PC-9 (cell line): ENCODE measurements at regions not wholly inside any gene's neighbourhood (a gene's known extent, or its start where the extent isn't known, plus 50 kb on each side); places are given as distances from the start of the nearest gene placed in this dataset.

Experiments
- BruUV-seq: library from RNA; stranded (reverse); fragments of 400-500 nt; replicated peaks from 2 replicates; lab custom pipeline; 2021; lab: Mats Ljungman, UMichigan
- CTCF ChIA-PET: fragments of 300-600 bp; sonication (Branson Sonifier 250); formaldehyde crosslinking; loops from one replicate; lab custom pipeline; 2022; ENCODE audit warnings: antibody characterized with exemption; lab: Charles Lee
- POLR2A ChIA-PET: fragments of 300-600 bp; sonication (Branson Sonifier 250); formaldehyde crosslinking; loops from one replicate; lab custom pipeline; 2022; ENCODE audit warnings: antibody characterized with exemption; ENCODE audit not compliant: unreplicated experiment; lab: Charles Lee
- DNase-seq, 2 experiments: peaks; one replicate each; pipeline versions ENCODE4 v3.0.0 to v3.0.0-alpha.2; 2015 to 2022; ENCODE audit warnings: mixed read lengths in 1 of 2
- H2AFZ ChIP-seq: fragments of 200-600 bp; sonication (generic); 2 replicates; pipeline ENCODE4 v1.8.1; 2017; ENCODE audit warnings: antibody characterized with exemption
- H3F3A ChIP-seq: fragments of 200-600 bp; sonication (generic); 2 replicates; pipeline ENCODE4 v1.8.1; 2017; ENCODE audit warnings: antibody characterized with exemption, mild to moderate bottlenecking, low read depth; ENCODE audit not compliant: insufficient read depth
- H3K27ac ChIP-seq: fragments of 200-600 bp; sonication (generic); 2 replicates; pipeline ENCODE4 v1.6.1; 2016; ENCODE audit warnings: mixed run types
- H3K27me3 ChIP-seq: fragments of 200-600 bp; sonication (generic); 2 replicates; pipeline ENCODE4 v1.6.1; 2016; ENCODE audit warnings: low read depth, mixed run types; ENCODE audit not compliant: insufficient read depth
- H3K36me3 ChIP-seq: fragments of 200-600 bp; sonication (generic); 2 replicates; pipeline ENCODE4 v1.6.1; 2016; ENCODE audit warnings: low read depth, mixed run types
- H3K4me1 ChIP-seq: fragments of 200-600 bp; sonication (generic); replicated peaks from 2 replicates; pipeline ENCODE4 v1.6.1; 2016; ENCODE audit warnings: mixed run types; ENCODE audit not compliant: insufficient read depth
- H3K4me2 ChIP-seq: fragments of 200-600 bp; sonication (generic); 2 replicates; pipeline ENCODE4 v1.6.1; 2017; ENCODE audit warnings: mixed run types
- H3K4me3 ChIP-seq: fragments of 200-600 bp; sonication (generic); 2 replicates; pipeline ENCODE4 v1.6.1; 2016; ENCODE audit warnings: mixed run types
- H3K79me2 ChIP-seq: fragments of 200-600 bp; sonication (generic); 2 replicates; pipeline ENCODE4 v1.6.1; 2017; ENCODE audit warnings: low read depth, mixed run types
- H3K9me2 ChIP-seq: fragments of 200-600 bp; sonication (generic); 2 replicates; pipeline ENCODE4 v1.8.1; 2017; ENCODE audit warnings: mild to moderate bottlenecking; ENCODE audit not compliant: insufficient read depth
- H3K9me3 ChIP-seq: fragments of 200-600 bp; sonication (generic); 2 replicates; pipeline ENCODE4 v1.8.1; 2016; ENCODE audit warnings: low read depth; ENCODE audit not compliant: insufficient read depth
- H4K20me1 ChIP-seq: fragments of 200-600 bp; sonication (generic); 2 replicates; pipeline ENCODE4 v1.8.1; 2017; ENCODE audit not compliant: insufficient read depth
- EZH2 ChIP-seq: fragments of 200-600 bp; sonication (generic); IDR thresholded peaks from 2 replicates; pipeline ENCODE4 v1.8.0; 2017; ENCODE audit warnings: antibody characterized with exemption, low read depth
- intact Hi-C: fragments of 100-400 bp; cut with micrococcal nuclease; formaldehyde crosslinking; loops from one replicate; pipeline ENCODE4 v1.10.0; 2022; ENCODE audit not compliant: unreplicated experiment
- TF ChIP-seq, protein P1 (sequence below): fragments of 200-600 bp; sonication (generic); conservative IDR thresholded peaks from 2 replicates; pipeline ENCODE4 v1.6.1; 2017; ENCODE audit warnings: mixed run types, antibody characterized with exemption, mild to moderate bottlenecking, moderate library complexity

DNA sequence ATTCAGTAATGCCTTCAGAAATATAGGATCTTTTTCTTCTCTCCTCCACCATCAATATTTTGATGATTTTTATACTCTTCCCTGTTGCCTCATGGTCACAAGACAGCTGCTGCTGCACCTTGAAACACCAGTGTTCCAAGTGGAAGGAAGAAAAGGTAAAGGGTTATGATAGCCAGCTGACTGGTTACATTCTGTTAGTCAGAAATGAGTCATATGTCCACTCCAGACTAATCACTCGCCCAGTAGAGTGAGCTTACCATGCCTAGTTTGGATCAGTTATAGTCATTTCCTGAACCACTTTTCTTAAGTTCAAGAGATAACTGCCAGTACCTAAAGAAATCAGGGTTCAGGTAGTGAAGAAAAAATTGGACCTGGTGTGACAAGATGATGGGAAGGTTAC, 532.3 kb upstream of the SMIM31 start:
- Histone ChIP-seq H3K4me2 (no peak overlapping the region), H3K9me2 (no peaks in the 10 kb centered on the region), H3K4me1 (no peaks in the 10 kb centered on the region), H2AFZ (no peak overlapping the region), H4K20me1 (no peaks in the 10 kb centered on the region), H3K79me2 (no peaks in the 10 kb centered on the region), H3K27ac (no peak overlapping the region), H3F3A (no peaks in the 10 kb centered on the region), H3K4me3 (no peak overlapping the region), H3K36me3 (no peaks in the 10 kb centered on the region), H3K27me3 (no peaks in the 10 kb centered on the region), H3K9me3 (no peaks in the 10 kb centered on the region)
- TF ChIP-seq, protein P1, sequence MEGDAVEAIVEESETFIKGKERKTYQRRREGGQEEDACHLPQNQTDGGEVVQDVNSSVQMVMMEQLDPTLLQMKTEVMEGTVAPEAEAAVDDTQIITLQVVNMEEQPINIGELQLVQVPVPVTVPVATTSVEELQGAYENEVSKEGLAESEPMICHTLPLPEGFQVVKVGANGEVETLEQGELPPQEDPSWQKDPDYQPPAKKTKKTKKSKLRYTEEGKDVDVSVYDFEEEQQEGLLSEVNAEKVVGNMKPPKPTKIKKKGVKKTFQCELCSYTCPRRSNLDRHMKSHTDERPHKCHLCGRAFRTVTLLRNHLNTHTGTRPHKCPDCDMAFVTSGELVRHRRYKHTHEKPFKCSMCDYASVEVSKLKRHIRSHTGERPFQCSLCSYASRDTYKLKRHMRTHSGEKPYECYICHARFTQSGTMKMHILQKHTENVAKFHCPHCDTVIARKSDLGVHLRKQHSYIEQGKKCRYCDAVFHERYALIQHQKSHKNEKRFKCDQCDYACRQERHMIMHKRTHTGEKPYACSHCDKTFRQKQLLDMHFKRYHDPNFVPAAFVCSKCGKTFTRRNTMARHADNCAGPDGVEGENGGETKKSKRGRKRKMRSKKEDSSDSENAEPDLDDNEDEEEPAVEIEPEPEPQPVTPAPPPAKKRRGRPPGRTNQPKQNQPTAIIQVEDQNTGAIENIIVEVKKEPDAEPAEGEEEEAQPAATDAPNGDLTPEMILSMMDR = no peak
- TF ChIP-seq EZH2 = no peak
- BruUV-seq = no TSS peak
- no peak for DNase-seq
- ChIA-PET POLR2A (no interaction called here), CTCF (no interaction called here)
- intact Hi-C loops = no loop called here

DNA sequence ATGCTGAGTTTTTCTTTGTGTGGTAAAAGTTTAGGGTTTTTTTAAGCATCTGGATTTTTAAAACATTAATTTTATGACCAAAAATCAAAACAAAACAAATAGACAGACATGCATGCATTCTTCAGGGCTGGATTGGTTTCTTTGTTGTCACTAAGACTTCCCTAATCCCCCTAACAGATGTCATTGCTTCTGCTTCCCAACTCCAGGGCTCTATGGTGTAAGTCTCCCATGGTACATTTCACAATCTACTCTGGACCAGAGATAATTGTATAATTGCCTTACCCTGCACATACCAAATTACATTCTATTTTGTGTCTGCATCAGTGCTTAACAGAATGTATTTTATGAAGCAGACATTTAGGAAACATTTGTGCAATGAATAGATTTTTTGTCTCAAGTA, 529.1 kb upstream of the SMIM31 start:
- DNase-seq = no peak
- H3K27ac ChIP-seq = no peak overlapping the region
- ChIA-PET POLR2A (no interaction called here), CTCF (no interaction called here)
- TF ChIP-seq, protein P1 = no peak
- no peak for TF ChIP-seq EZH2
- no TSS peak for BruUV-seq
- H3K4me1 ChIP-seq = no peaks in the 10 kb centered on the region
- H3K4me2 ChIP-seq = no peak overlapping the region
- no peaks in the 10 kb centered on the region for H4K20me1 ChIP-seq
- H2AFZ ChIP-seq = no peak overlapping the region
- H3K27me3 ChIP-seq = no peaks in the 10 kb centered on the region
- no peaks in the 10 kb centered on the region for H3K79me2 ChIP-seq
- H3K9me2 ChIP-seq = no peaks in the 10 kb centered on the region
- no peak overlapping the region for H3K4me3 ChIP-seq
- H3K9me3 ChIP-seq = no peaks in the 10 kb centered on the region
- no peaks in the 10 kb centered on the region for H3F3A ChIP-seq
- no peaks in the 10 kb centered on the region for H3K36me3 ChIP-seq
- intact Hi-C loops = no loop called here

DNA sequence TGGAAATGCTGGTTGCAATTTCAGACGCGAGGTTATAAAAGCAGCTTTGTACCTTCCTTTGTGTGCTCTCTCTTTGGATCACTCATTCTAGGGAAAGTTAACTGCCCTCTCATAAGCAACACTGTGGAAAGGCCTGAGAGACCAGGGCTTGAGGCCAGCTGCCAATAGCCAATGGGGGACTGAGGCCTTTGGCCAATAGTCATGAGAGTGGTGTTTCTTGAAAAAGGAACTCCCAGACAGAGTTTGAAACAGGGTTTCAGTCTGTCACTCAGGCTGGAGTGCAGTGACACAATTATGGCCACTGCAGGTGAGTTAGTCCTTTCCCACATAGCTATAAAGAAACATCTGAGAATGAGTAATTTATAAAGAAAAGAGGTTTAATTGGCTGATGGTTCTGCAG, 524.7 kb upstream of the SMIM31 start:
- Histone ChIP-seq H3K36me3 (no peaks in the 10 kb centered on the region), H3K4me1 (no peaks in the 10 kb centered on the region), H3K4me2 (no peak overlapping the region), H3K9me3 (no peaks in the 10 kb centered on the region), H3K79me2 (no peaks in the 10 kb centered on the region), H4K20me1 (no peaks in the 10 kb centered on the region), H3K27me3 (no peaks in the 10 kb centered on the region), H3K27ac (no peak overlapping the region), H2AFZ (no peak overlapping the region), H3K4me3 (no peak overlapping the region), H3K9me2 (no peaks in the 10 kb centered on the region; the same call in 1 of the 2 replicates), H3F3A (no peaks in the 10 kb centered on the region)
- ChIA-PET POLR2A (no interaction called here), CTCF (no interaction called here)
- no TSS peak for BruUV-seq
- no peak for DNase-seq
- intact Hi-C loops = no loop called here
- TF ChIP-seq, protein P1 = no peak
- no peak for TF ChIP-seq EZH2
